Transverse colon (tissue), 4 donors: ENCODE measurements at regions not wholly inside any gene's neighbourhood (a gene's known extent, or its start where the extent isn't known, plus 50 kb on each side); places are given as distances from the start of the nearest gene placed in this dataset.

Experiments used
- DNase-seq: peaks from one replicate; pipeline ENCODE4 v3.0.0-alpha.2; 2019
- H3K27ac ChIP-seq, 4 donors: fragments of 200-600 bp; sonication (generic); 2 replicates each; pipeline ENCODE4 v1.5.1; 2016 to 2018; ENCODE audit warnings: inconsistent platforms in 4 of 4
- H3K27me3 ChIP-seq: fragments of 200-600 bp; sonication (generic); 2 replicates; pipeline ENCODE4 v1.5.1; 2017; ENCODE audit warnings: inconsistent platforms
- H3K36me3 ChIP-seq, 4 donors: fragments of 200-600 bp; sonication (generic); 2 replicates each; pipeline ENCODE4 v1.5.1; 2017 to 2019; ENCODE audit warnings: inconsistent platforms in 4 of 4
- H3K4me1 ChIP-seq, 4 donors: fragments of 200-600 bp; sonication (generic); 2 replicates each; pipeline ENCODE4 v1.5.1; 2017 to 2020; ENCODE audit warnings: inconsistent platforms in 4 of 4
- H3K4me3 ChIP-seq, 4 donors: fragments of 200-600 bp; sonication (generic); 1 replicate in 1 of 4; 2 replicates in 3 of 4; pipeline versions ENCODE4 v1.5.1 to v1.6.1; 2017 to 2019; ENCODE audit warnings: inconsistent platforms in 4 of 4
- H3K9me3 ChIP-seq, 2 donors: fragments of 200-600 bp; sonication (generic); 2 replicates each; pipeline ENCODE4 v1.5.1; 2017 to 2019; ENCODE audit warnings: inconsistent platforms in 2 of 2
- CTCF ChIP-seq, 5 experiments: fragments of 200-600 bp in 3 of 5; fragments of 450-650 bp in 2 of 5; sonication (generic) in 3 of 5; IDR thresholded peaks; 1 replicate in 2 of 5; 2 replicates in 3 of 5; pipeline ENCODE4 v1.5.1; 2016 to 2017; ENCODE audit warnings: antibody characterized with exemption in 5 of 5, inconsistent platforms in 3 of 5, mild to moderate bottlenecking in 2 of 5, moderate library complexity in 1 of 5
- EP300 ChIP-seq: sonication (generic); formaldehyde crosslinking; IDR thresholded peaks from one replicate; pipeline ENCODE4 v1.6.1; 2017; ENCODE audit warnings: antibody characterized with exemption, low read depth
- POLR2A ChIP-seq: fragments of 450-650 bp; IDR thresholded peaks from one replicate; pipeline ENCODE4 v1.6.1; 2016; ENCODE audit warnings: antibody characterized with exemption, mild to moderate bottlenecking, moderate library complexity
- POLR2AphosphoS5 ChIP-seq, 3 donors: sonication (generic); formaldehyde crosslinking; IDR thresholded peaks; one replicate each; pipeline ENCODE4 v1.6.1; 2016; ENCODE audit warnings: antibody characterized with exemption in 3 of 3
- WGBS, 2 donors: methylation state at CpG; one replicate each; pipeline ENCODE4 v1.1.5; 2018; ENCODE audit warnings: low coverage in 1 of 2; 5-methylcytosine and 5-hydroxymethylcytosine counted together
- in situ Hi-C, 4 donors: fragments of 200-750 bp; cut with MboI; loops; one replicate each; pipeline versions ENCODE4 v1.15.0 to v1.15.1; 2017; ENCODE audit warnings: low sequenced_read_pairs in 3 of 4, low pct_ligation_motif_present in 1 of 4, low pct_unique_long_range_greater_than_20kb in 1 of 4
- intact Hi-C: fragments of 100-400 bp; cut with DNase I; formaldehyde crosslinking; loops from one replicate; pipeline ENCODE4 v1.15.1; 2023; ENCODE audit warnings: low total_unique reads

GRCh38 chr3:105065895-105066839 is 300.5 kb upstream of the ALCAM start:
- intact Hi-C loops (no loop called here), in situ Hi-C loops (no loop called here)
- TF ChIP-seq POLR2A (no peak), POLR2AphosphoS5 (IDR thresholded peaks at IDR 0.05) (no peak), EP300 (no peak), CTCF (IDR thresholded peaks at IDR 0.05) (no peak)
- Histone ChIP-seq H3K27ac (no peak overlapping the region), H3K27me3 (no peaks in the 10 kb centered on the region), H3K4me1 (no peaks in the 10 kb centered on the region), H3K9me3 (no peaks in the 10 kb centered on the region), H3K36me3 (no peaks in the 10 kb centered on the region), H3K4me3 (no peak overlapping the region)
- WGBS, 2 donors, result 70 to 85% methylated on average over 3 to 8 of the region's 8 CpGs
- DNase-seq, result no peak

DNA sequence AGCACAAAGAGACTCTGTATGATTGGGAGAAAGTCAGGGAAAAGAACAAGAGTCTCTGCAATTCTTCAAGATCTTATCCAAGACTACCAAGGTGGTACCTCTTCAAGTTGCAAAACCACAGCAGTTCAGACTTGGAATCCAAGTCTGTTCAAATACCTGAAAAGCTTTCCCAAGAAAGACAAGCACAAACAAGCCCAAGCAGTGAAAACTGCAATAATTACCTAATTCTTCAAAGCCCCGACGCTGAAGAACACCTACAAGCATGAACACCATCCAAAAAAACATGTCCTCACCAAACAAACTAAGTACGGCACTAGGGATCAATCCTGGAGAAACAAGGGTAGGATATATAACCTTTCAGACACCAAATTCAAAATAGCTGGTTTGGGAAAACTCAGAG is 299.3 kb upstream of the ALCAM start:
- H3K27ac ChIP-seq, result no peak overlapping the region
- no peak for DNase-seq
- intact Hi-C loops, result no loop called here
- H3K36me3 ChIP-seq, result no peaks in the 10 kb centered on the region
- no peaks in the 10 kb centered on the region for H3K9me3 ChIP-seq
- in situ Hi-C loops, result no loop called here
- no peaks in the 10 kb centered on the region for H3K4me1 ChIP-seq
- no peaks in the 10 kb centered on the region for H3K27me3 ChIP-seq
- H3K4me3 ChIP-seq, result no peak overlapping the region
- TF ChIP-seq POLR2AphosphoS5 (IDR thresholded peaks at IDR 0.05), result no peak
- TF ChIP-seq POLR2A, result no peak
- TF ChIP-seq CTCF (IDR thresholded peaks at IDR 0.05), result no peak
- no peak for TF ChIP-seq EP300
- 70% methylated on average over 3 of the region's 3 CpGs; no CpG with 5 or more reads in 1 of the 2 donors for WGBS, 2 donors

- TF ChIP-seq CTCF (IDR thresholded peaks at IDR 0.05), result no peak
- no peak for TF ChIP-seq POLR2A
- no peak for TF ChIP-seq POLR2AphosphoS5 (IDR thresholded peaks at IDR 0.05)
- no peak for TF ChIP-seq EP300
- Histone ChIP-seq H3K27me3 (no peaks in the 10 kb centered on the region), H3K36me3 (no peaks in the 10 kb centered on the region), H3K27ac (no peak overlapping the region), H3K4me3 (no peak overlapping the region), H3K9me3 (peaks cover 0 to 5% of the 10 kb centered on the region in 2 donors), H3K4me1 (no peaks in the 10 kb centered on the region)
- intact Hi-C loops (no loop called here), in situ Hi-C loops (no loop called here)
- no peak for DNase-seq
- 81 to 92% methylated on average over 3 to 4 of the region's 4 CpGs for WGBS, 2 donors
Observed at GRCh38 chr3:105077060-105077822, 289.5 kb upstream of the ALCAM start.

GRCh38 chr3:105083945-105084344 is 282.8 kb upstream of the ALCAM start:
- 53 to 78% methylated on average over 1 of the region's 1 CpG for WGBS, 2 donors
- Histone ChIP-seq H3K27me3 (no peaks in the 10 kb centered on the region), H3K36me3 (no peaks in the 10 kb centered on the region), H3K9me3 (no peaks in the 10 kb centered on the region), H3K4me1 (no peaks in the 10 kb centered on the region), H3K4me3 (no peak overlapping the region), H3K27ac (no peak overlapping the region)
- intact Hi-C loops, result no loop called here
- in situ Hi-C loops, result no loop called here
- DNase-seq, result no peak
- TF ChIP-seq POLR2A, result no peak
- TF ChIP-seq CTCF (IDR thresholded peaks at IDR 0.05), result no peak
- no peak for TF ChIP-seq EP300
- TF ChIP-seq POLR2AphosphoS5 (IDR thresholded peaks at IDR 0.05), result no peak
